HG02763 (cell line): ENCODE measurements at regions not wholly inside any gene's neighbourhood (a gene's known extent, or its start where the extent isn't known, plus 50 kb on each side); places are given as distances from the start of the nearest gene placed in this dataset.

ENCODE experiments used
- ATAC-seq: cut with Tn5 transposase; IDR thresholded peaks from one replicate; pipeline ENCODE4 v1.9.1; 2021; ENCODE audit warnings: mild to moderate bottlenecking, moderate library complexity; ENCODE audit not compliant: unreplicated experiment

GRCh38 chr11:45089251-45089650 is 57.2 kb upstream of the PRDM11 start:
- no peak for ATAC-seq

DNA sequence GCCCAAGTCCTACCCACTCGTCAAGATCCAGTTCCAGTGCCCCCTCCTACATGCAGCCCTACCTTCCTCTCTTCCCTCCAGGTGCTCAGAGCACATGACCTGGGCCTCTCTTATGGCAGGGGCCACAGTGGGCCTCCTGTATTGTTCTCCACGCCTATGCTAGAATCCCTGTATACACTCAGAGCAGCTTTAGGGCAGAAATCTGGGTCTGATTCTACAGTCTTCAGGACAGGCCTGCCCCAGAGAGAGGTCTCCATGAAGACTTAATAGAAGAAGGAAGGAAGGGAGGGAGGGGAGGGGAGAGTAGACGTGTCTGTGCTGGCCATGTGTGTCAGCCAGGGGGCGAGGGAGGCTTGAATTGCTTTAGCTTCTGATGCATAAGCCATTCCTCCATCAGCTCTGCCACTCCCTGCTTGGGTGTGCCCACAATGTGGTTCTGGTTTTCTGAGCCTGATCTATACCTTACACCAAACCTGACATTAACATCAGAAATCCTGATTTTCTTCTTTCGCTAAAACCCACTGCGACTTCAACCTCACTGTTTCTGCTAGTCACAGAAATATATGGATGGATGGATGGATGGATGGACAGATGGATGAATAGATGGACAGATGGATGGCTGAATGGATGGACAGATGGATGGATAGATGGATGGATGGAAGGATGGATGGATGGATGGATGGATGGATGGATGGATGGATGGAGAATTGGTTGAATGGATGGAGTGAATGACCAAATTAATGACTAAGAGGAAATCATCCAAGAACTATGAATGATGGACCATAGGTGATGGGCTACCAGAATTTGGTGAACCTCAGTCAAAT is 56.6 kb upstream of the PRDM11 start:
- no peak for ATAC-seq

DNA sequence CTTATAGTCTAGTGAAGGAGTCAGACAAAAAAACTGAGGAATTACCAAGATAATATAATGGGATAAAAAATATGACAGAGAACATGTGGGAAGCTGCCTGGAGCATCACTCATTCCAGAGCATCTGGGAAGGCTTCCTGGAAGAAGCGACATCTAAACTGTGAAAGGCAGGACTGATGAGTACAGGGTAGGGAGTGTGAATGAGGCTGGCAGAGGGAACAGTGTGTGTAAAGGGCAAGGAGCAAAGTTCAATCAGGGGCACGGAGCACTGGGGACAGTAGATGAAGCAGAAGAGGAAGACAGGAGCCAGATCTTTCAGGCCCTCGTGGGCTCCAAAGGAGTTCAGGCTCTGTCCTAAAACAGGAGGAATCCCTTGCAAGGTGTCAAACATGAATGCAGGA is 55.8 kb upstream of the PRDM11 start:
- no peak for ATAC-seq

DNA sequence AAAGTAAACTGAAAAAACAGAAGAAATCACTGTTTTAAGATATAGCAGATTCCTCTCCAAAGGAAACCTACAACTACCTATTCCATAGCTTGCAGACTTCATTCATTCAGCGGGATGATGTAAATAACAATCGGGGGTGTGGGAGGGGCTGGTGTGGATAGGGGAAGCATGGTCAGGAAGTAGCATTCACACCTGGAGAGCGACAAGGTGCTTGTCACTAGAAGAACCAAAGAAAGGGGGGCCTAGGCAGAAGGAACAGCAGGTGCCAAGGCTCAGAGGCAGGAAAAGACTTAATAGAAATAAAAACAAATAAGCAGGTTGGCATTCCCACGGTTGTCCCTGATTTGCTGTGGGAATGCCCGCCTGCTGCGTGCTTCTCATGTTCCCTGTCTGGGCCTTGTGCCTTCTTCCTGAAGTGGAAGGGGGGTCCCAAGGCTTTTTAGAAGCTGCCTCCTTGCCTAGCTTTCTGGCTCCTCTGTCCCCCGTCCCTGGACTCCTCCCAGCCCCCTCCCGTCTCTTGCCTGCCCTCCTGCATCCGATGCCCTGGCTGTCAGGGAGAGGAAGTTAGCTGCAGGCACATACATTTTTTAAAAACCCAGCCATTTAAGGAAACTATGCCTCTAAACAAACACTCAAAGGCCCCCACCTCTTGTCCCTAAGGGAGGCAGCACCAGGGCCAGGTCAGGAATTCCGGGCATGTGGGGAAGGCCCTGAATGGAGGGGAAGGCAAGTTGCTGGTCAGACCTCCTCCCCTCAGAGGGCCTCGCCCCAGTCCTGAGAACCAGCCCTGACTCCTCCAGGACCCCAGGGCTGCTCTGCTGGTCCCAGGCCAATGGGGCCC is 54.7 kb upstream of the PRDM11 start:
- no peak for ATAC-seq

DNA sequence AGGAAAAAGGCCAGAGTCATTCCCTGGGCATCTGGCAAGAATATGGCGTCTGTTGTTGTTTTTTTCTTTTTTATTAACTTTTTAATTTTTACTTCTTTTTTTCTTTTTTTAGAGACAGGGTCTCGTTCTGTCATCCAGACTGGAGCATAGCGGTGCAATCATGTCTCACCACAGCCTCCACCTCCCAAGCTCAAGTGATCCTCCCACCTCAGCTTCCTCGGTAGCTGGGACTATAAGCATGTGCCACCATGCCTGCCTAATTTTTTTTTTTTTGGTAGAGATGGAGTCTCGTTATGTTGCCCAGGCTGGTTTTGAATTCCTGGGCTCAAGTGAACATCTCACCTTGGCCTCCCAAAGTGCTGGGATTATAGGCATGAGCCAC is 54.0 kb upstream of the PRDM11 start:
- no peak for ATAC-seq

DNA sequence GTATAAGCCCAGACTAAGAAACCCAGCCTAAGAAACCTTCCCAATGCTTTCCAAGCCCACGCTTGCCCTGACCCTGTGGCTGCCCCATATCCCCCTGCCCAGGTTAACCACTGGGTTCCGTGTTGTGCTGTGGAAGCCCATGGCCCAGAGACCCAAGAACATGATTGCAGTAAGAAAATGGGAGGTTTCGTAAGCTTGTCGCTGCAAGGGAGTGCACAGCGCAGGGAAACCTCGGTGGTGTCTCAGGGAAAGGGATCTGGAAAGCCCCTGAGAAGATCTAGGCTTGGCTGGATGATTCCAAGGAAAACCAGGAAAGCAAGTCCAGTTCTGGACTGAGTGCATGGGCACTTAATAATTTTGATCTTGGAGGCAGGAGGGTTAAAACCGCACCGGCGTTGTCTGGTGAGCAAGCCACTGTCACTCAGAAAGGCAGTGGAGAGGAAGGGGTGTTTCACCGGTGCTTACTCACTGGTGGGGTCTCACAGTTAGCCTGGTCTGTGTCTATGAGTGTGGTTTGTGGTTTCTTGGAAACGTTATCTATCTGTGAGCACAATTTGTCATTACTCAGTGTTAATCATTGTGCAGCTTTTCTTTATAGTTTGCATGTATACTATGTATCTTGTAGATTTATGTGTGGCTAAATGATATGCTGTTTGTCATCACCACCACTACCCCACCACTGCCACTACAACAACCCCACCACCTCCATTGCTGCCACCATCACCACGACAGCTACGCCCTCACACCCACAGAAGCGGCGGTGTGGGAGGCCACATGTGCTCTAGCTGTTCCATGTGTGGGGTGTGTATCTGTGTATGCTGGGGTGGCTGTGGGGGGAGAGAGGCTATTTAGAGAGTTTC is 53.3 kb upstream of the PRDM11 start:
- no peak for ATAC-seq

DNA sequence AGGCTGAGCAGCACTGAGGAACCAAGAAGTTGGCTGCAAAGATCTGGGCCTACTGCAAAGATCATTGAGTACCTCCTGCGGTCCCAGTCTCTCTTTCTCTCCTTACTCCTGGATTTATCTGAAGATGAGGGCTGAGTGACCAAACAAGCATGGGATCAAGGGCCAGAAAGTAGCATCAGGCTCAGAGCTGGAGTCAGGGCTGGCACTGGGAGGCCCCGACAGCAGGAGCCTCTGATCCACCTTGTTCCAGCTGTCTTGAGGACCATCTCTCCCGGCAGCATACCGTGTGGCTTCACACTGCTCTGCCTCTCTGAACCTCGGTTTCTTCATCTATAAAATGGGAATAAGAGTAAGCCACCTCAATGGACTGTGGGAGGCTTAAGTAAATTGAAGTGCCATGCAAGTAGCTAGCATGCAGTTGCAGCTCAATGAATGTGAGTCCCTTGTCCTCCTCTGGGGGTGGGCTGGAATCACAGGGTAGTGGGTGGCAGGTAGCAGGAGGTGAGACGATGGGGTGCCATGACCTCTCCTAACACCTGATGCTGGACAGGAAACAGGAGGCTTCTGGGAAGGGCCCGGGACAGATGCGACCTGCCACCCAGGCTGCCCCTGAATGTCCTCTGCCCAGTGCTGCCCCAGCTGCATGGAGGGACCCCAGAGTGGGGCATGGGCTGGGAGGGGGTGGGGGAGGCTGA is 52.5 kb upstream of the PRDM11 start:
- no peak for ATAC-seq

DNA sequence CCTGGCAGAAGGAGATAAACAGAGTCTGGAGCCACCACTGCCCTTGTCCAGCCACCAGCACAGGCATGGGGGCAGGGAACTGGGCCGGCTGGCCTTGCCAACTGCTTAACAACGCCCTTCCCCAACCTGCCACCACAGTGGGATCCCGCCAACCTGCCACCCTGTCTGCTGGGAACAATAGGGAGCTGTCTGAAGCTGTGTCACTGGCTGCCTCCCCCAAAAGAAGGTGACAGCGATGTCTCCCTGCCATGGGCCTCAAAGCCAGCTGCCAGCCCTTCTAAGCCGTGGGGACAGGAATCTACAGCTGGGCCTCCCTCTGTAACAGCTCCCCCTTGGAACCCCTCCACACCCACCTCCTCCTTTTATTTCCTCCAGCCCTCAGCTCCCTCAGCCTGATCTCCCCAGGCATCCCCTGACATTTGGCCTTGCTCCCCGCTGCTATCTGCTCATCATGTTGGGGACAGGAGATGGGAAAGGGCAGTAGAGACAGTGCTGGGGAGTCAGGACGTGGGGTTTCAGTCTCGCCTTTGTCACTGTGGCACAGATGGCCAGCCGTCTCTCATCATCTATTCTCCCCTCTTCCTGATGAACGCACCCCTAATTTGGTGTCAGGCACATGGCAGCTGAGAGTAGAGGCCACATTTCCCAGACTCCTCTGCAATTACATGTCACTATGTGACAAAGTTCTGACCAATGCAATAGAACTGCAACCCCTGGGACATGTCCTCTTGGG is 51.3 kb upstream of the PRDM11 start:
- no peak for ATAC-seq

- no peak for ATAC-seq
Observed at GRCh38 chr11:45095691-45096010, 50.8 kb upstream of the PRDM11 start.

DNA sequence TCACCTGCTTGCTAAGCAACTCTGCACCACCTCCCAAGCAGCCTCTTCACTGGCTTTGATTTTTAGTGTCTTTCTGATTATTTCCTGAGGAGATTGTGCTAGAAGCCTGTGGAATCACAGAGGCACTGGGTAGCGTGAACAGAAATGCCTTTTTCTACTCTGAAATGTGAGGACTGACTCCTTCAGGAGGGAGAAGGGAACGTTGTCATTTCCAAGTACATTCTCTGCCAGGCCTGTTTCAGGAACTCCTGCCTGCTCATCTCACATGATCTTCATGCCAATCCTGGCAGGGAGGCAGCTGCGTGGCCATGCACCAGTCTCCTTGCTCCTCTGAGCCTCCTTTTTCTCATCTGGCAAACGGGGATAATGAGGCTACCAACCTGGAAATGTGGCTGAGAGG is 49.8 kb upstream of the PRDM11 start:
- no peak for ATAC-seq
